HG02840 (cell line): ENCODE measurements at regions not wholly inside any gene's neighbourhood (a gene's known extent, or its start where the extent isn't known, plus 50 kb on each side); places are given as distances from the start of the nearest gene placed in this dataset.
"Not testable (repeated sequence)": the region's sequence is repeated elsewhere in the genome, so short reads cannot be mapped to it uniquely, and the experiment has no call there.

ENCODE experiments used
- ATAC-seq: cut with Tn5 transposase; IDR thresholded peaks from one replicate; pipeline ENCODE4 v1.9.1; 2021; ENCODE audit warnings: mild to moderate bottlenecking, moderate library complexity, moderate number of reproducible peaks; ENCODE audit not compliant: unreplicated experiment, low FRiP score

- ATAC-seq, result not testable (repeated sequence)
Observed at GRCh38 chr3:14272041-14272958, 93.7 kb downstream of the LSM3 start.

GRCh38 chr3:14272959-14273560, 94.4 kb downstream of the LSM3 start:
- not testable (repeated sequence) for ATAC-seq

- no peak for ATAC-seq
Observed at GRCh38 chr3:14273901-14274611, 95.4 kb downstream of the LSM3 start.

- ATAC-seq, result no peak
Observed at GRCh38 chr3:14274612-14274936, 96.0 kb downstream of the LSM3 start.

GRCh38 chr3:14274999-14275961, 96.7 kb downstream of the LSM3 start:
- ATAC-seq, result no peak

GRCh38 chr3:14275962-14276909, 97.6 kb downstream of the LSM3 start:
- ATAC-seq, result no peak

GRCh38 chr3:14277557-14277956, 98.9 kb downstream of the LSM3 start:
- ATAC-seq, result no peak

GRCh38 chr3:14278265-14278798, 99.7 kb downstream of the LSM3 start:
- no peak for ATAC-seq

- ATAC-seq, result no peak
Observed at GRCh38 chr3:14278799-14279625, 100.4 kb downstream of the LSM3 start.

- ATAC-seq, result no peak
Observed at GRCh38 chr3:14279626-14280061, 101.0 kb downstream of the LSM3 start.

- no peak for ATAC-seq
Observed at GRCh38 chr3:14280326-14280725, 101.7 kb downstream of the LSM3 start.

GRCh38 chr3:14281053-14281452, 102.4 kb downstream of the LSM3 start:
- ATAC-seq, result no peak

GRCh38 chr3:14282001-14282705, 103.5 kb downstream of the LSM3 start:
- ATAC-seq, result no peak

- ATAC-seq, result no peak
Observed at GRCh38 chr3:14282706-14283075, 104.1 kb downstream of the LSM3 start.

- ATAC-seq, result no peak
Observed at GRCh38 chr3:14283092-14283812, 104.6 kb downstream of the LSM3 start.

GRCh38 chr3:14283813-14284438, 105.3 kb downstream of the LSM3 start:
- ATAC-seq, result no peak
